DOHH2 (cell line): ENCODE measurements at regions not wholly inside any gene's neighbourhood (a gene's known extent, or its start where the extent isn't known, plus 50 kb on each side); places are given as distances from the start of the nearest gene placed in this dataset.

Experiments used
- H3F3A ChIP-seq: fragments of 200-600 bp; sonication (generic), shearing (Covaris generic); 2 replicates; pipeline ENCODE4 v1.6.0; 2016; ENCODE audit warnings: antibody characterized with exemption, mild to moderate bottlenecking; ENCODE audit not compliant: control insufficient read depth, insufficient read depth
- H3K27ac ChIP-seq: fragments of 200-600 bp; sonication (generic); 2 replicates; pipeline ENCODE4 v1.5.1; 2014; ENCODE audit warnings: low read depth, mild to moderate bottlenecking, low read length, moderate library complexity
- H3K27me3 ChIP-seq: fragments of 200-600 bp; sonication (generic); 2 replicates; pipeline ENCODE4 v1.6.1; 2014; ENCODE audit warnings: mild to moderate bottlenecking, low read length, mixed read lengths; ENCODE audit not compliant: control insufficient read depth
- H3K36me3 ChIP-seq: fragments of 200-600 bp; sonication (generic); 2 replicates; pipeline ENCODE4 v1.6.1; 2014; ENCODE audit warnings: mild to moderate bottlenecking, low read length, moderate library complexity, mixed read lengths; ENCODE audit not compliant: control insufficient read depth
- H3K4me1 ChIP-seq: fragments of 200-600 bp; sonication (generic); 2 replicates; pipeline ENCODE4 v1.6.1; 2014; ENCODE audit warnings: mild to moderate bottlenecking, low read length, mixed read lengths; ENCODE audit not compliant: control insufficient read depth
- H3K4me2 ChIP-seq: fragments of 200-600 bp; sonication (generic); 2 replicates; pipeline ENCODE4 v1.6.0; 2014; ENCODE audit warnings: mild to moderate bottlenecking, low read length, moderate library complexity
- H3K4me3 ChIP-seq: fragments of 200-600 bp; sonication (generic); 2 replicates; pipeline ENCODE4 v1.5.1; 2014; ENCODE audit warnings: mild to moderate bottlenecking, low read length, mixed read lengths
- H3K79me2 ChIP-seq: fragments of 200-600 bp; sonication (generic); 2 replicates; pipeline ENCODE4 v1.6.1; 2014; ENCODE audit warnings: mild to moderate bottlenecking, low read length, mixed read lengths; ENCODE audit not compliant: control insufficient read depth
- H3K9me2 ChIP-seq: fragments of 200-600 bp; sonication (generic); replicated peaks from 2 replicates; pipeline ENCODE4 v1.6.1; 2014; ENCODE audit warnings: mild to moderate bottlenecking, low read length, mixed read lengths; ENCODE audit not compliant: control insufficient read depth
- H3K9me3 ChIP-seq: fragments of 200-600 bp; sonication (generic); 2 replicates; pipeline ENCODE4 v1.6.1; 2014; ENCODE audit warnings: antibody characterized with exemption, low read length, mixed read lengths; ENCODE audit not compliant: control insufficient read depth, insufficient read depth
- H4K20me1 ChIP-seq: fragments of 200-600 bp; sonication (generic); 2 replicates; pipeline ENCODE4 v1.6.0; 2014; ENCODE audit warnings: low read depth, mild to moderate bottlenecking, antibody characterized with exemption, low read length, moderate library complexity; ENCODE audit not compliant: control insufficient read depth, insufficient read depth
- EZH2phosphoT487 ChIP-seq: fragments of 200-600 bp; sonication (generic); IDR thresholded peaks from 2 replicates; pipeline ENCODE4 v1.6.1; 2017; ENCODE audit warnings: borderline replicate concordance, mild to moderate bottlenecking, antibody characterized with exemption, low read length, moderate library complexity, mixed read lengths
- TF ChIP-seq, protein P1 (sequence below): fragments of 200-600 bp; sonication (generic); IDR thresholded peaks from one replicate; pipeline ENCODE4 v1.5.1; 2014; ENCODE audit warnings: antibody characterized with exemption, mild to moderate bottlenecking, low read depth, low read length; ENCODE audit not compliant: poor library complexity, severe bottlenecking

DNA sequence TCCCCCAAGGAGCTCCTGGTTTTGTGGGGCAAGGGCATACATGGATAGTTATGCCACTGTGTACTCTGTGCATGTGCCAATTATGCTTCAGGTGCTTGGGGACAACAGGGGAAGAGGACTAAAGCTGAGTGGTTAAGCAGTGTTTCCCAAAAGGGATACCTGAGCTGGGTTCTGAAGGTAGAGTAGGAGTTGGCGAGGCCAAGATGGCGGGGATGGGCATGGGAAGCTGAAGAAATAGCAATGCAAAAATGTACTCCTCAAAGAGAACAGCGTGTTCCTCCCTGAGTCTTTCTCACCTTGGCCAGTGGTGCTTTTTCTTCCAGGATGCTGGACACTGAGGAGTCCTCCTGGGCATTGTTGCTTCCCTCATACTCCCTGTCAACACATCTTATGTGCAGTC lies 90.0 kb upstream of the LARGE1 start:
- Histone ChIP-seq H3K4me2 (no peak overlapping the region), H3K27ac (no peak overlapping the region), H3K79me2 (no peaks in the 10 kb centered on the region), H4K20me1 (no peaks in the 10 kb centered on the region), H3K4me1 (no peaks in the 10 kb centered on the region), H3K9me3 (no peaks in the 10 kb centered on the region; the same call in 1 of the 2 replicates), H3K4me3 (no peak overlapping the region), H3K9me2 (no peaks in the 10 kb centered on the region), H3K27me3 (no peaks in the 10 kb centered on the region), H3F3A (no peaks in the 10 kb centered on the region), H3K36me3 (no peaks in the 10 kb centered on the region)
- TF ChIP-seq, protein P1, sequence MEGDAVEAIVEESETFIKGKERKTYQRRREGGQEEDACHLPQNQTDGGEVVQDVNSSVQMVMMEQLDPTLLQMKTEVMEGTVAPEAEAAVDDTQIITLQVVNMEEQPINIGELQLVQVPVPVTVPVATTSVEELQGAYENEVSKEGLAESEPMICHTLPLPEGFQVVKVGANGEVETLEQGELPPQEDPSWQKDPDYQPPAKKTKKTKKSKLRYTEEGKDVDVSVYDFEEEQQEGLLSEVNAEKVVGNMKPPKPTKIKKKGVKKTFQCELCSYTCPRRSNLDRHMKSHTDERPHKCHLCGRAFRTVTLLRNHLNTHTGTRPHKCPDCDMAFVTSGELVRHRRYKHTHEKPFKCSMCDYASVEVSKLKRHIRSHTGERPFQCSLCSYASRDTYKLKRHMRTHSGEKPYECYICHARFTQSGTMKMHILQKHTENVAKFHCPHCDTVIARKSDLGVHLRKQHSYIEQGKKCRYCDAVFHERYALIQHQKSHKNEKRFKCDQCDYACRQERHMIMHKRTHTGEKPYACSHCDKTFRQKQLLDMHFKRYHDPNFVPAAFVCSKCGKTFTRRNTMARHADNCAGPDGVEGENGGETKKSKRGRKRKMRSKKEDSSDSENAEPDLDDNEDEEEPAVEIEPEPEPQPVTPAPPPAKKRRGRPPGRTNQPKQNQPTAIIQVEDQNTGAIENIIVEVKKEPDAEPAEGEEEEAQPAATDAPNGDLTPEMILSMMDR: no peak
- TF ChIP-seq EZH2phosphoT487: no peak

DNA sequence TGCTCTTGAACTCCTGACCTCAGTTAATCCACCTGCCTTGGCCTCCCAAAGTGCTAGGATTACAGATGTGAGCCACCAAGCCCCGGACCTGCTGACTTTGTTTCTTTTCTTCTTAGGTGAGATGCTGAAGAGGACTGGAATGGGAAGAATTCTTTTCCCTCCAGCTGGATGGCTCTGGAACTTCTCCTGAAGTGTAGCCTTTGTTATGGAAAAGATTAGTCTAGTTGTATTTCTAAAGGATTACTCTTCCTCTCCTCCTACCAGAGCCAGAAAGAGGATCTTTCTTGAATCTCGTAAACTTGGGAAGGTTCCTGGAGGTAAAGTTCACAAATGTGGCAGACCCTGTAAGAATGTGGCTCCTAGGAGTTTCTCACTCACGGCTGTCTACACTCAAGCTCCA lies 95.4 kb upstream of the LARGE1 start:
- TF ChIP-seq EZH2phosphoT487: no peak
- TF ChIP-seq, protein P1: no peak
- no peaks in the 10 kb centered on the region for H3F3A ChIP-seq

DNA sequence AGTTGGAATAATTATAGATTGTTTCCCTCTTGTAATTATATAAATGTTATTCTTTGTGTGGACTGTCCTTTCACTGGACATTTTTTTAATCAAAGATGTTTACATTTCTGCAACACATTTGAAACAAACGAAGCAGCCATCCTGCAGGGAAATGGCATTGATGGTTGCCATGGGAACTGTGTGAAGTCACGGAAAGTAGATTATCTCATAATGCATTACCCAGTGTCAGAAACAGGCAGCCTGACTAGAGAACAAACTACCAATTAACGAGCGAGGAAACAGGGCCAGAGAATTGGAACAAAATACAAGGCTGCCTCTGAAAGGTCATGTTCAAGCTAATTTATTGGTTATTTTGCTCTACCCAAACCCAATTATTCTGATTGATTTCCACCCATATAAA lies 96.9 kb upstream of the LARGE1 start:
- Histone ChIP-seq H4K20me1 (no peaks in the 10 kb centered on the region), H3K4me3 (no peak overlapping the region), H3K4me1 (no peaks in the 10 kb centered on the region), H3K9me3 (peaks cover 3% of the 10 kb centered on the region; the same call in 1 of the 2 replicates), H3K9me2 (no peaks in the 10 kb centered on the region), H3F3A (no peaks in the 10 kb centered on the region), H3K27ac (no peak overlapping the region), H3K79me2 (no peaks in the 10 kb centered on the region), H3K36me3 (no peaks in the 10 kb centered on the region), H3K4me2 (no peak overlapping the region), H3K27me3 (no peaks in the 10 kb centered on the region)
- TF ChIP-seq, protein P1: no peak
- no peak for TF ChIP-seq EZH2phosphoT487

More for the DNA sequence above, 95.4 kb upstream of the LARGE1 start:
- no peaks in the 10 kb centered on the region for H3K9me2 ChIP-seq
- peaks cover 3% of the 10 kb centered on the region; the same call in 1 of the 2 replicates for H3K9me3 ChIP-seq
- H3K4me3 ChIP-seq: no peak overlapping the region
- H3K36me3 ChIP-seq: no peaks in the 10 kb centered on the region
- H4K20me1 ChIP-seq: no peaks in the 10 kb centered on the region
- H3K4me2 ChIP-seq: no peak overlapping the region
- H3K27ac ChIP-seq: no peak overlapping the region
- no peaks in the 10 kb centered on the region for H3K4me1 ChIP-seq
- no peaks in the 10 kb centered on the region for H3K27me3 ChIP-seq
- H3K79me2 ChIP-seq: no peaks in the 10 kb centered on the region
